NOMO-1 treated with DMSO at 0.1 percent for 48 hours (cell line): ENCODE measurements at regions not wholly inside any gene's neighbourhood (a gene's known extent, or its start where the extent isn't known, plus 50 kb on each side); places are given as distances from the start of the nearest gene placed in this dataset.

Experiments used
- DNase-seq: peaks from one replicate; lab custom pipeline; 2025; ENCODE audit not compliant: unreplicated experiment; lab: John Stamatoyannopoulos, UW

DNA sequence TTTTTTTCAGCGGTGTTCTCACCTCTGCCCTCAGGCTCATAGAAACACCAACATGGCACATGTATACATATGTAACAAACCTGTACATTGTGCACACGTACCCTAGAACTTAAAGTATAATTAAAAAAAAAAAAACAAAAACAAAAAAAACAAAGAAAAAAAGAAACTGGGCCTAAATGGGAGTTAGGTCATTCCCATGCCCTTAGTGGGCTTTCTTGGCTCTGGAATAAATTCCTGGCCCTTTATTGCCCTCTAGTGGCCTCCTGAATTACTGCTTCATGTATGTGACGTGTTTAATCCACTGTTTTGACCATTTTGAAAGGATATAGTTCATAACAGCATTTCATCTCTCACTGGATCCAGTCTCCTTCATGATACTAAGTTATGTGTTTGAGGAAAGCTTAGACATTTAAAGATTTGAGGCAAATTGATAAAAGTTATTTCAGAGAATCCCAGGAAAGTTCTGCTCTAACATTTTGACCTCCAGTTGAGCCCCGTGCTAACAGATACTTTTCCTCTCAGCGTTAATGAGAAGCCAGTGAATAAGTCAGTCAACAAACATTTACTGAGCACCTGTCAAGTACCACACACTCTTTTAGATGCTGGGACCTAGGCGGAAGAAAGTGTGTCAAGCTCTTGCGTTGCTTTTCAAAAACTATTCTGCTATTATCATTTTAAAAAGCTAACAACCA is 54.7 kb upstream of the SYPL1 start:
- DNase-seq, result no peak

GRCh38 chr7:106165337-106165736 is 53.2 kb upstream of the SYPL1 start:
- no peak for DNase-seq

DNA sequence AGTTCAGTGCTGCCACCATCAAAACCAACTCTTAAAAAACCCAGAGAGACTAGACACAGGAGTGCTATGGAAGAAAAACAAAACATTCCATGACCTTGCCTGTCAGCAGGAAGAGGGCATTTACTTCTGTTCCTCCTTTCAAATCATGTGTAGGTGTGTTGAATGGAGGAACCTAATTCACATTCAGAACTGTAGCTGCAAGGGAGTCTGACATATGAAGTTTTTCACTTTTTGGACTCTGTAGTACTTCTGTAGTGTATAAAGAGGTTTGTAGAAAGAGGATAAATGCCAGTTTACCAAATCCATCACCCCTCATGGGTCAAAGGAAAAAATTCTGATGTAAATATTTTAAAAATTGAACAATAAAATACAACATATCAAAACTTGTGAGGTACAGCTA is 51.1 kb upstream of the SYPL1 start:
- no peak for DNase-seq
